ENCODE measurements at regions not wholly inside any gene's neighbourhood (a gene's known extent, or its start where the extent isn't known, plus 50 kb on each side); places are given as distances from the start of the nearest gene placed in this dataset.

- DNase-seq, result no peak
Measured at GRCh38 chr7:113446791-113447190, 328.4 kb upstream of the SMIM30 start.

- no peak for DNase-seq
Measured at GRCh38 chr7:113446391-113446790, 328.0 kb upstream of the SMIM30 start.

DNA sequence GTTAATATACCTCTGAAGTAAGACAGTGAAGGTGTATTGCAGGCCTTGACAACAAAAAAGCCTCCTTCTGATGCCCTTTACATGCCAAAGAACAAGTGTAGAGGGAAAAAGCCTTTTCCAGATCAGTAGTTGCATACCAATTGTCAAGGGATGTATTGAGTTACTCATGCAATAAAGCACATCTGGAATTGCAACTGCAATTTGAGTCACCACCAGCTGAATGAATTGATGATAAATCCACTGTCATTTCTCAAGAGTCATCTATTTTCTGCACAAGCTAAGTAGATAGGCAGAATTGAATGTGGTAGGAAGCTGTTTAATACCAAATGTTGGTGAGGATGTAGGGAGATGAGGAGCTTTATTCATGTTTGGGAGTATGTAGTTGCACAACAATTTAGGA lies 325.9 kb upstream of the SMIM30 start:
- DNase-seq, result no peak

GRCh38 chr7:113440173-113440572 lies 321.8 kb upstream of the SMIM30 start:
- no peak for DNase-seq

GRCh38 chr7:113431406-113431805 lies 313.1 kb upstream of the SMIM30 start:
- no peak for DNase-seq

DNA sequence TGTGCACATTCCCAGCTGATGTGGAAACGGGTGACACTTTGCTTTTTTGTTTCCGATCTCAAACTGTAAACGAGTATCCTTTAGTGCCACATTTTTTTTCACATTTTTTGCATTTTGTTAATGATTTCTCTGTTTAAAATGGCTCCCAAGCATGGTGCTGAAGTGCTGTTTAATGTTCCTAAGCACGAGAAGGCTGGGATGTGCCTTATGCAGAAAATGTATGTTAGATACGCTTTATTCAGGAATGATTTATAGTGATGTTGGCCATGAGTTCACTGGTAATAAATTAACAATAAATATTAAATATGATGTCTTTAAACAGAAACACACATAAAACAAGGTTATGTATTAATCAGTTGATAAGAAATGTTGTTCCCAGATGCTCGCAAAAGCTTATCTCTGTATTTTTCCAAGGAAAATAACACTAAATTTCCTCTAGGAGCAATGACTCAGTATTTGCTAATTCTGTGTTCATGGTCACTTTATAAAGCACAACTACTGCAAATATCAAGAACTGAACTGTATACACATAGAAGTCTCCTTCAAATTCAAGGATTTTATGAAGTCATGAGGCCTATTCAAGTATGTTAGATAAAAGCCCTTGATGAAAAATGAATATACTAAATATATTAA lies 305.9 kb upstream of the SMIM30 start:
- DNase-seq, result no peak

- peak; percentile 63 for DNase-seq
Measured at GRCh38 chr7:113421696-113422330, 303.5 kb upstream of the SMIM30 start.

DNA sequence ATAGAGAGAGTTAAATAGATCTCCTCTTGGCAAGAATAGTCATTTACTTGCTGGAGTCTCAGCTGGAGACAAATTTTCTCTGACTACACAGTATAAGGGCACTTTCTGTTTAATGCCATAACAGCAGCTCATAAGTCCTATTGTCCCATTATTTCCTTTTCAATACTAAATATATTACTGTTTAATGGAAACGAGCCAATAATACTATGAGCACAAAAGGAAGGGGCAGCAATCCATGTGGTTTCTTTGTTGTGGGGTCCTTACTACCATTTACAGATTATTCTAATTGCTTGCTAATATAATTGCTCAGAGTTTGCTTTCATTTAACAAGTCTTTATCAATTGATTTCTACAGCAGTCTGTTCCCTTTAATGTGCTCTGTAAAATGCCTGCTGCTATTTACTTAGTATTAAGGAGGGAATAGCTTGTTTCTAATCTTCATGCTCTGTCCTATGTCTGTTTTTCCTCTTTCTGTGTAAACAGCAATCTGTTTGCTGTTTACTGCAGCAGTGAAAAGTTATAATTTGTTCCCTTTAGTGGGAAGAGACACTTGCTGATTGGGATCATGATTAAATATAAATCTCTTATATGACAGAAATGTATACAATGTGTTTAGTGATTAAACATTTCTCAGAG lies 296.2 kb upstream of the SMIM30 start:
- DNase-seq, result no peak

DNA sequence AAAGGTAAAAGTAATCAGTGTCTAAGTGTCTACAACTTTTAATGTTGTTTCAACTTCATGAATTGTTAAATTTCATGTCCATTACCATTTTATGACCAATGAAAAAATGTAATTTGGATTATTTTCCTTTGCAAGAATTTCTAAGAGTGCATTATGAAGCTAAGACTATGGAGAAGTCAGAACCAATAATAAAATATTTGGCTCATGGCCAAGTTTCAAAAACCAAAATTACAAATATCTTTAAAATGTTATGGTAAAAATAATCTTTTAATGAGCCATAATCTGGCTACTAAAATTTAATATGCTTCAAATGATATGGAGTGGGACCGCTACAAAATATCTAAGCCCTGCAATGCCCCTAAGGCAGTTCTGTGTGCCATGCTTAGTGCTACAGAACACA lies 294.1 kb upstream of the SMIM30 start:
- DNase-seq, result no peak

DNA sequence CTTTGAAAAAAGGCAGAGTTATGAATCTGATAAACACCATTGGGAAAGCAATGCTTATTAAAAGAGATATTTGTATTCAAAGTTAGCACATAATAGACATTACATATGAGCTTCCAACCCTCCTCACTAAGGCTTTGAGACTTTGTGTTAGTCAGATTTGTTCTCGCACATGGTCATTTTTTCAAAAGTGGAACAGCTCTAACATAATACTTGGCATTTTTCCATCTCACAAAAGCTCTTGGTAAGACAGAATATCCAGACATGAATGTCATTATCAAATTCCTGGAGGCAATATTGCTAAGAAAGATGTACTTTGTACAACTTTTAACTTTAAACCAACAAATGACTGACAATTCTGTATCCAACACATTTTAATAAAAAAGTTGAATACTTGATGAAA lies 292.4 kb upstream of the SMIM30 start:
- no peak for DNase-seq

- DNase-seq, result no peak
Measured at GRCh38 chr7:113408999-113409398, 290.6 kb upstream of the SMIM30 start.

GRCh38 chr7:113405296-113406056 lies 287.1 kb upstream of the SMIM30 start:
- DNase-seq, result no peak

DNA sequence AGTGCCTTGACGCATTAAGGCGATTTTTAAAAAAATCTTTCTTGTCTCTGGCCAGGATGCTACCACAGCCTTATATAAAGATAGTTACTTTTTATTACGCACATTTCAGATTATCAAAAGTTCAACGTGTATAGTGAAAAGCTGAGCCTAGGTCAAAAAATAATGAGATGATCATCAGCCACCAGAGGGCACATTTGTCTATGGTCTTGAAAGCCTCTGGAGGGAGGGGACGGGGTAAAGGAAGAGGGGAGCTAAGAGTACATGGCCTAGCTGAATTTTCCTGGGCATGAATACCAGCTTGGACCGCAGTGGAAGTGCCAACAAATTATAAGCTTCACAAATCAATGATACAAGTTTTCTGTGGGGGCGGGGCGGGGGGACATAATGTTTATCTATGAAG lies 285.9 kb upstream of the SMIM30 start:
- no peak for DNase-seq

DNA sequence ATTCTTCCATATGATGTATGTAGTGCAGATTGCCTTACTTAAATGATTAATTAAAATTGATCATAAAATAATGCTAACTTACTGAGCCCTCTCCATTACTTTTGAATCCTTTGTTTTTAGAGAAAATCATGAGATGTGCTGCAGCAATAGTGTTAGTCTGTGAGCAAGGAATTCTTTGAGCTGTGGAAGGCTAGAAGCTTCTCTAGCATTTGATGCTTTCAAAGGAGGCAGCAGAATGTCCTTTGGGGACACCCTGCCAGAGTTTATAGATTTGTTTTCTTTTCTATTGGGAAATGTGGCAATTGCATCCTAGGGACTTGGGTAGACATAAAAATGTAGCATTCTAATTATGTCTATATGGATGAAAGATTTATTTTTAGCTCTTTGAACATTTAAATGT lies 284.1 kb upstream of the SMIM30 start:
- no peak for DNase-seq

GRCh38 chr7:113402005-113402404 lies 283.7 kb upstream of the SMIM30 start:
- DNase-seq, result no peak

DNA sequence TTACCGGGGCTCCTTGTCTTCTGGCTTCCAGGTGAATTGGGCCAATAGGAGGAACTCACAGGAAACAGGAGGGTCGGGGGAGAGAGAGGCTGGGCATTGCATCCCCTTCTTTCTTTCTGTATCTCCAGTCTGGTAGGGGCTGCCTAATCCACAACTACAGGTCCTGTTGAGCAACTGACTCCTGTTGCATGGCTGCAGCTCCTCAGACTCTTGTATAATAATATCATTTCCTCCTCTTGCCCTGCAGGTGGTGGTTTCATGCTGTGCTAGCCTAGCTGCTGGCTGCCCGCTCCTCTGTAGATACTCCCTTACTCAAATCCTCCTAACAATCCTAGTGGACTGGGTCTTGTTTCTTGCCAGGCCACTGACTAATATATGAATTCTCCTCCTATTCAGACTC lies 276.5 kb upstream of the SMIM30 start:
- no peak for DNase-seq

- DNase-seq, result no peak
Measured at GRCh38 chr7:113392841-113393540, 274.6 kb upstream of the SMIM30 start.

DNA sequence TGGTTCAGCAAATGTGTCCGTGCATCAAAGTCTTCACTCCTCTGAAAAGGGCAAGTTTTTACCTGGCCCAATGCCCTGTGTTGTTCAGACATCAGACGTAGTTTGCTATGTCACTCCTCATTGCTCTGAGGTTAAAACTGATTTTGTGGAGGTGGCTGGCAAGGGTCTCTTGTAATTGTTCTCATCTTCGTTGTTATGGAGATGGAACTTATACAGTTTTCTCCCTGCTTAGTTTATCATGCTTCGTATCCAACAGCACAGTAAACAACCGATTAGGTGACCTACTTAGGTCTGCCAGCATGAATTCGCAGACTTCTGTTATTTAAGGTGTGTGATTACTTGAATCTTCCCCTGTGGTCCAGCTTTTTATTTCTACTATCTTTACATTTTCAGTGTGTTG lies 274.1 kb upstream of the SMIM30 start:
- DNase-seq, result no peak

DNA sequence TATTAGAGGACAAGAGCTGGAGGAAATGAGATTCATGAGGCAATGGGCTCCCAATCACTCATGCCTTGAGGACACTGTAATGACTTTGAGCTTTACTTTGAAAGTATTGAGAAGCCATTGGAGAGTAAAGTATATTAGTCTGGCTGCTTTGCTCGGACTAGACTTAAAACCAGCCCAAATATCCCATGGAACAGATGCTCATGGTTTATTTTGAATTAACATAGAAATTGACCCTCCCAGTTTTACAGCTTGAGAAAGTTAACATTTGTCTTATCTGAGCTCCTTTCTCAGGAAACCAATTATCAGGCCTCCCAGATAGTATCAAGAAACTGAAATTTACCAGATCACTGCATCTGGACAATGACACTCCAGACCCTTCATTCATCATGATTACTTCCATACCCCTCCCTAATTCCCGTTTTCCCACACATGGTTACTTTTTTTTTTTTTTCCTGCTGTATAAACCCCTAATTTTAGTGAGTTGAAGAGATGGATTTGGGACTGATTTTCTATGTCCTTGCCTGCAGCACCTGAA lies 270.8 kb upstream of the SMIM30 start:
- no peak for DNase-seq

- DNase-seq, result no peak
Measured at GRCh38 chr7:113383638-113384037, 265.3 kb upstream of the SMIM30 start.

DNA sequence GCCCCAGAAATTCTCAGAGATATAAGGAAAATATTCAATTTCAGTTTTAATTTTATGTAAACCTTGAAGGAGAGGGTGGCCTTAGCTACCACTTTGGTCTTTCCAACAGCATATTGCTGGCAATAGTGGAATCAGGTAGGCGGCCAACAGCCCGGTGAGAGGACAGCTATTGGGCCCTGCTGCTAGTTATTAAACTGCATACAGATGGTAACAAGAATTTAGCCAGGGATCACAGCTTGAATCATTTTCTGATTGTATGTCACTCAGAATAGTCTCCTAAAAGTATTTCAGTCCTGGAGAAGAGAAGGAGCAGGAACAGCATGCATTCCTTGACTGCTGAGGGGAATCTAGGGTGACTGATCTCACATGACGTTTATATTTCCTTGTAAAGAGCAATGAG lies 261.4 kb upstream of the SMIM30 start:
- no peak for DNase-seq

DNA sequence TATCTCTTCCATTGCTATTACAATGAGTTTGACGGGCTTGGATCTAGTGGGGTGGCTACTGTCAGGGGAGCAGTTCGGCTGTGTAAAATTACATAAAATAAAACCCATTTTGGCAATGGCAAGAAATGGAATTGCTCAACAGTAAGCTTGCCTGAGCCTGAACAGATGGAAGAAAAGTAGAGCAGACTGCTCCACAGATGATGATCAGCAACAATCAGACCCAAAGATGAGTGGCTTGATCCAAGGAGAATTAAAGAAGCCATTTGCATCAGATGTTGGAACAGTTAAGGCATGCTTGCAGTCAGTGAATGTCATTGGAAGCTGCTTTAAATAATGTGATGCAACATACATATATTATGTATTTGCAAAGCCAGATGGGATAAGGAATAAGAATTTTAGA lies 256.6 kb upstream of the SMIM30 start:
- no peak for DNase-seq

DNA sequence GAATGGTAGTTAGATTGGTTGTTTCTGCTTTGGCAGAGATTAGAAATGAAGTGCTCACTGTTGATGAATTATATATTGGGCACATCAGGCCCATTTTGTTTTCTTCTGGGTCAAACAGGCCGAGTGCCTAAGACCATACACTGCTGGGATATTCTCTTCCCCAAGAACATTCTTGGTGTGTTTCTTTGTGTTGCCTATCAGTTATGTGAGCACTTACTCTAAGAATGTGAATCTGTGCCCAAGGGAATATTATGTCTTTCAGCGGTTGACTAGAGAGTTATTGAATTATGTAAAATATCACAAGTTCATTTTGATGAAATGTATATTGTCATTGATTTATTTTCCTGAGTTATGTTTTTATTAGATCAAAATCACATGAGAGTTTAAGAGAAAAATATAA lies 255.5 kb upstream of the SMIM30 start:
- no peak for DNase-seq
